ENCODE measurements at regions not wholly inside any gene's neighbourhood (a gene's known extent, or its start where the extent isn't known, plus 50 kb on each side); places are given as distances from the start of the nearest gene placed in this dataset.

DNA sequence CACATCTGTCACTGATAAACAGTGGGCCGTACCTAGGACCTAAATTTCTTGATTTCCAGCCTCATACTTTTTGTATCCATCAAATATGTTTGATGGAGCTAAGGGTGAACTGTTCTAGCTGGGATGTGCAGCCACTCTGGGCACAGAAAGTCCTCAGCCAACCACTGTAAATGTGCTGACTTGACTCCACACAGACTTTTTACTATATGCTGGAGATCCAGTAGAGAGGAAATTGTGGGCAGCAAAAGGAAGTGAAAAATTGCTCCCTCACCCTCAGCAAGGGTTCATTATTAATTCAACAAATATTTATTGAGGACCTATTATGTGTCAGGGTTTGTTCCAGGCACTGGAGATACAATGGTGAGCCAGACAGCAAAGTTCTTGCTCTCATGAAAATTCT, 54.2 kb upstream of the AMPD3 start:
- no peaks in the 10 kb centered on the region for H3K36me3 ChIP-seq
- peak; percentile 57 for DNase-seq (ENCODE audit: low spot score)
- no peak overlapping the region for H3K4me3 ChIP-seq
- TF ChIP-seq, protein P1, sequence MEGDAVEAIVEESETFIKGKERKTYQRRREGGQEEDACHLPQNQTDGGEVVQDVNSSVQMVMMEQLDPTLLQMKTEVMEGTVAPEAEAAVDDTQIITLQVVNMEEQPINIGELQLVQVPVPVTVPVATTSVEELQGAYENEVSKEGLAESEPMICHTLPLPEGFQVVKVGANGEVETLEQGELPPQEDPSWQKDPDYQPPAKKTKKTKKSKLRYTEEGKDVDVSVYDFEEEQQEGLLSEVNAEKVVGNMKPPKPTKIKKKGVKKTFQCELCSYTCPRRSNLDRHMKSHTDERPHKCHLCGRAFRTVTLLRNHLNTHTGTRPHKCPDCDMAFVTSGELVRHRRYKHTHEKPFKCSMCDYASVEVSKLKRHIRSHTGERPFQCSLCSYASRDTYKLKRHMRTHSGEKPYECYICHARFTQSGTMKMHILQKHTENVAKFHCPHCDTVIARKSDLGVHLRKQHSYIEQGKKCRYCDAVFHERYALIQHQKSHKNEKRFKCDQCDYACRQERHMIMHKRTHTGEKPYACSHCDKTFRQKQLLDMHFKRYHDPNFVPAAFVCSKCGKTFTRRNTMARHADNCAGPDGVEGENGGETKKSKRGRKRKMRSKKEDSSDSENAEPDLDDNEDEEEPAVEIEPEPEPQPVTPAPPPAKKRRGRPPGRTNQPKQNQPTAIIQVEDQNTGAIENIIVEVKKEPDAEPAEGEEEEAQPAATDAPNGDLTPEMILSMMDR (IDR thresholded peaks at IDR 0.05) = no peak
- no peaks in the 10 kb centered on the region for H3K9me3 ChIP-seq
- H3K4me1 ChIP-seq = peaks cover 0 to 9% of the 10 kb centered on the region in 2 donors
- H3K27me3 ChIP-seq = no peaks in the 10 kb centered on the region
- H3K27ac ChIP-seq = no peak overlapping the region

DNA sequence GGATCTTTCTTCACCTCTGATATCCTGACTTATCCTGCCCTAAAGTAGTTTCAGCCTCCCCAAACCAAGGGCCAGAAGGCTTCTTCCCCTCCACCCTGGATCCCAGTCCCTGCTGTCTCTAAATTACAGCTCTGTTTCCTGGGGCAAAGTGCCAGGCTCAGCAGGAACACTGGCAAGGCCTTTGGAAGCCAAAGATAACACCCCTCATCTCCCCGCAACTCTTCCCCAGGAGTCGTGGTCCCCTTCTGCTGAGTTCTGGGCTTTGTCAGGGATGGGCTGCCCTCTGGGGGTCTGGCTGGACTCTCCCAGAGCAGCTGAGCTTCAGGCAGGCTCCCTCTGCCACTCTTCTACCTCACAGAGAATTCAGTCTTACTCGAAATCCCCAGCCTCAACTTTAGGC, 53.8 kb upstream of the AMPD3 start:
- no peak overlapping the region for H3K27ac ChIP-seq
- H3K4me3 ChIP-seq = no peak overlapping the region
- H3K9me3 ChIP-seq = no peaks in the 10 kb centered on the region
- TF ChIP-seq, protein P1 (IDR thresholded peaks at IDR 0.05) = no peak
- peak; percentile 58 for DNase-seq (ENCODE audit: low spot score)
- no peaks in the 10 kb centered on the region for H3K27me3 ChIP-seq
- peaks cover 0 to 10% of the 10 kb centered on the region in 2 donors for H3K4me1 ChIP-seq
- H3K36me3 ChIP-seq = no peaks in the 10 kb centered on the region

DNA sequence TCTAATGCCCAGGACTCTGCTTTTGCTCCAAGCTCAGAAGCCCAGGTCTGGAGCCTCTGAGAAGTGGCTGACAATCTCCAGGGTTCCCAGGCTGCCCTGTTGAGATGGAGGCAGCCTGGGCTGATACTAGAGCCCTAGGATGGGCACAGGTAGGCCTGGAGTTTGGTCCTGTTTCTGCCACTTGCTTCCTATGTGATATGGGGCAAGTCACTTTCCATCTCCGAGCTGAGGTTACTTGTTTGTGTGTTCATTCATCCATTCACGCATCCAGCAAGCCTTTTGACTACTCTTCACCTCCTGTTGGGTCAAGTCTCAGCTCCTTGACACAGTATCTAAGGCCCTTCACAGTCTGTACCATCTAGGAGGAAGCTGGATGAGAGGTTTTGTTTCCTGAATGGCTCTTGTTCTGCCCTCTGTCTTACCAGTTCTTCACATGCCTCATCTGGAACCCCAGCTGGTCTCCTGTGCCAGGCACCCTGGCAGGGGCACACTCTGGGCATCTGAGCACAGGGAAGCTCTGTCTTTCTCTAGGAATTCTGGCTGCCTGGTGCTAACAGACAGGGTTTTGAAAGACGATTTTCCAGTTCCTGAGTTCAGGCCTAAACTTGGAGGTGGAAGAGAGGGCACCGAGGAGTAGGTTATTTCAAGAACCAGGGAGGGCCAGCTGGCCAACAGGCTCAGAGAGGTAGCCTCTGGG, 53.2 kb upstream of the AMPD3 start:
- Histone ChIP-seq H3K27me3 (no peaks in the 10 kb centered on the region), H3K9me3 (no peaks in the 10 kb centered on the region), H3K27ac (no peak overlapping the region), H3K36me3 (no peaks in the 10 kb centered on the region), H3K4me3 (no peak overlapping the region), H3K4me1 (peaks cover 0 to 15% of the 10 kb centered on the region in 2 donors)
- peak; percentile 42 for DNase-seq (ENCODE audit: low spot score)
- TF ChIP-seq, protein P1 (IDR thresholded peaks at IDR 0.05) = no peak
